AG09319 (cell line): ENCODE measurements at regions not wholly inside any gene's neighbourhood (a gene's known extent, or its start where the extent isn't known, plus 50 kb on each side); places are given as distances from the start of the nearest gene placed in this dataset.

Experiments
- DNase-seq: peaks from one replicate; pipeline ENCODE4 v3.0.0-alpha.2; 2010; ENCODE audit warnings: low read depth; ENCODE audit errors: extremely low read depth
- CTCF ChIP-seq: IDR thresholded peaks from 2 replicates; pipeline ENCODE4 v1.5.1; 2011; ENCODE audit warnings: low read depth, mild to moderate bottlenecking, inconsistent platforms, low read length, moderate library complexity

DNA sequence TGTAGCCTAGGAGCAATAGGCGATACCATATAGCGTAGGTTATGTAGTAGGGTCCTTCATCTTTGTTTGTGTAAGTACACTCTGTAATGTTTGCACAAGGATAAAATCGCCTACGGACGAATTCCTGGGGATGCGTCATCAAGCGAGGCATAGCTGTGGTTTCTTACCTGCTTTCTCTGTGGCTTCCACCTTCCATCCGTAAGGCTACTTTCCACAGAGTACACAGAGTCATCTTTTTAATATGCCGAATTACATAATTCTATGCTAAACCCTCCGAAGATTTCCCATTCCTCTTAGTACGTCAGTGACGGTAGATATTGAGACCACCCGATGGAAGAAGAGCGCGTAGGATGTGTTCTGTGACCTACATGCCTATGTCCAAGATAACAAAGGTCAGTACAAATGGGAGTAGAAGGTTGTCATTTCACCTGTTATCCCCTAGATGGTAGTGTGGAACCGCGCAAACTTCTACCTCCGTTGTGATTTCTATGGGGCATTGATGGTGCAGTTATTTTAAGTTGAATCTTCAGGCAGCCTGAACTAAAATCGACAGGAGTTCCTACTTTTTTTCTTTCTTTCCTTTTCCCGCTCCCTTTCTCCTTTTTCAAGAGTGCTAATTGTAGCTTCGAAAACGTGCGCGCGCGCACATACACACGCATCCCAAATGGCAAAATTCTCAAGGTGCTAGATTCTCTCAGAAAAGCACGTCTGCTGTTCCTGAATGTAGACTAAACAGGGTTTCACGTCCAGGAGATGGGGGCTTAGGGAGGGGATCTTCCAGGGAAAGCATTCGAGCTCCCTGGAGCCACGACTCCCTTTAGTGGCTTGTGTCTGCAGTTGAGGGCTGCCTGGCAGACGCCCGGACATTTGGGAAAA is 111.7 kb upstream of the MBL2 start:
- TF ChIP-seq CTCF: peak; percentile 44
- no peak for DNase-seq

DNA sequence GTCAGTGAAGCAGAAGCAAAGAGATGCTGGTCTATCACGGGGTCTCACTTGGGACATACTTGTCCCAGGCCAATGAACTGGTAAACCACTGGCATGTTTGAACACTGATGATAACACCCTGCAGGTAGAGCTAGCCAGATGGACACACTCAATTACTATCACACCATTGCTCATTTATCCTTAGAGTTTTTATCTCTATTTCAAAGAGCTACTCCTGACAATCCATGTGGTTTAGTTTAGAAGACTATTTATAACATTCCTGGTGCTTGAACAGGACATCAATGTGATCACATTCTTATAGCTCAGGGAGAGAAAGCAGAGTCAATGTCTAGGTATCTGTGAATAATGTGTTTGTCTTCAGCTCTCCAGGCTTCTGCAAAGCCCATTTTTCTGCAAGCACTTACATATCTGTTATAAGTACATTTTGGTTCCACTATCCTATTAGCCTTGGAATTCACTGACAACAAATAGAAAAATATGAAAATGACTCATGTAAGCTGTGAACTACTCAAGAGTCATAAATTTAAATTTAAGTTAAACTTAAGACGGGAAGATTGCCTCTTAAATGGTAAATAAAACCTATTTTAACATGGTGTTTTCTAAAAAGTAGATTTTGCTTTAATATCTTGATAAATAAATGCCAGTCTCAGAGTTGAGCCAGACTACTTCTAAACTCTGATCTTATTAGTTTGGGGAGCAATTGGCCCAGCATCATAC is 106.7 kb upstream of the MBL2 start:
- no peak for TF ChIP-seq CTCF
- DNase-seq: no peak

GRCh38 chr10:52877451-52877850 is 104.9 kb upstream of the MBL2 start:
- no peak for TF ChIP-seq CTCF
- no peak for DNase-seq

GRCh38 chr10:52875336-52875735 is 102.8 kb upstream of the MBL2 start:
- TF ChIP-seq CTCF: no peak
- DNase-seq: no peak

GRCh38 chr10:52874581-52874980 is 102.0 kb upstream of the MBL2 start:
- TF ChIP-seq CTCF: no peak

DNA sequence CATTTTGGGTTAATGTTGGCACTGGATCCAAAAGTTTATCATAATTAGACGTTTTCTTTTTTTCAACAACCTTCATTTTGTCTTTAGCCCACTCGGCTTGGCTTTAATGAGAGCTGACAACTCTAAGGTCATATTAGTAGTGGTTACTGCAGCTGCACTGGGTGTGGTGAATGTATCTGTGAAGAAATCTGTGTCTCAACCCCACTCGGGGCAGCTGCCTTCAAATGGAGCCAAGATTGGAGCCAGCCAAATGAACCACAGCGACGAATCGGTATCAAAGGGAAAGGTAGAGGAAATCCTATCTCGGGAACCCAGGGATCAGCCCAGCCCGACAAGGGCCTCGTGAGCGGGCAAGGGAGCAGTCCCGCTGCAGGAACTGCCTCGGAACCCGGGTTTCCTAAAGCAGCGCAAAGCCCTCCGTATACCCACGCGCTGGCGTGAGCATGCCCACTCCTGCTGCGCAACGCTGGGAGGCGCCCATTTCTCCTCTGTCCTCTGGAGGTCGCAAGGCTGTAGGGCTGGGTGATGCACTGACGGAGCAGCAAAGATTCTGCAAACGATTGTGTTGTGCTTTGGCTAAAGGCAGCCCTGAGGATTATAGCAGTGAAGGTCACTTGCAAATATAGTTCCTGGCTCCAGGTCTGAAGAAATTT is 98.7 kb upstream of the MBL2 start:
- no peak for DNase-seq
- TF ChIP-seq CTCF: no peak

More at GRCh38 chr10:52874581-52874980, 102.0 kb upstream of the MBL2 start:
- no peak for DNase-seq

DNA sequence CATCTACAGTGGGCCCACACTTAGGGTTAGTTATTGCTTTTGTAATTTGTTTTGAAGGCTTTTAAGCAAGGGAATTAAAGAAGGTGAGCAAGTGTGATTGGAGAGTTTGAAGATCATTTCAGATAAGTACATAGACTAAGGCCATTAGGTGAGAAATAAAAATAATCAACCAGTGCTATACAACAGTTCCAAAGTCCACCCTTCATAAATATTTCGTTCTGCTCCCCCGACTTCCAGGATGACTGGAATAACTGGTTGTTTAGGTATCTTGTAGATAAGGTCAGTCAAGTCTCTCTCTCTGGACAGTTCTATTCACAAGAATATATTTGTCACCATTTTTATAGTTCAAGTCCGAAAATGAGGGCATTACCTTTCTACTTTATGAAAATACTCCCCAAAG is 98.0 kb upstream of the MBL2 start:
- no peak for DNase-seq
- TF ChIP-seq CTCF: no peak
